GM18511 (cell line): ENCODE measurements at regions not wholly inside any gene's neighbourhood (a gene's known extent, or its start where the extent isn't known, plus 50 kb on each side); places are given as distances from the start of the nearest gene placed in this dataset.

Experiments used
- ATAC-seq: cut with Tn5 transposase; IDR thresholded peaks from one replicate; pipeline ENCODE4 v1.9.1; 2021; ENCODE audit warnings: mild to moderate bottlenecking, moderate library complexity; ENCODE audit not compliant: unreplicated experiment

DNA sequence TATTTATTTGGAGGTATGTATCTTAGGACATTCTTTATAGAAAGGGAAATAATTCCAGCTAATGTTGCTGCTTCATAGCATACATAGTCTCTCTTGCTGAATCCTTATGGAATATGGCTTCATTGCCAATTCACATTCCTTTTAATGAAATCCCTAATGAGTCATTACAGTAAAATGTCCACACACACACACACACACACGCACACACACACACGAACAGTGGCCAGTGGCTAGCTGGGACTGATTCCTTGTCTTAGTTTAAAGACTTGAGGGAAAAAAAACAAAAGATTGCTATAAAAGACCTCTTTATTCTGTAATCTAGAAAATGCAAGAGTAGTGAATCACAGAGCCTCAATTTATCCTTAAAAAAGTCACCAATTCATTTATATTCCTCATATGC is 301.6 kb downstream of the SLITRK6 start:
- no peak for ATAC-seq

DNA sequence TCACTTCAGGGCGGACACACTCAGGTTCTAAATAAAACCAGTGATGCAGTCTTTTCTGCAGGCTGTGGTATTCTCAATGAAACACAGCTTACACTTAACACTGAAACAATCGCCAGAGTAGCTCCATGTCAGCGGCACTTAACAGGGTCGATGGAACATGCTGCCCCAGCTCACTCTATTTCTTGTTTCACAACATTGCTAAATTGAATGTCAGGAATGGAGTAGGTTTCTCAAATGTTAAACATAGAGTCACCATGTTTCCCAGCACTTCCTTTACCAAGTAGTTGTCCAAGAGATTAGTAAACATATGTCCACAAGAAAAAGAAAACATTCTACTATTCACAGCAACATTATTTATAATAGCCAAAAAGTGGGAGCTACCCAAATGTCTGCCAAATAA is 306.9 kb downstream of the SLITRK6 start:
- ATAC-seq = no peak

DNA sequence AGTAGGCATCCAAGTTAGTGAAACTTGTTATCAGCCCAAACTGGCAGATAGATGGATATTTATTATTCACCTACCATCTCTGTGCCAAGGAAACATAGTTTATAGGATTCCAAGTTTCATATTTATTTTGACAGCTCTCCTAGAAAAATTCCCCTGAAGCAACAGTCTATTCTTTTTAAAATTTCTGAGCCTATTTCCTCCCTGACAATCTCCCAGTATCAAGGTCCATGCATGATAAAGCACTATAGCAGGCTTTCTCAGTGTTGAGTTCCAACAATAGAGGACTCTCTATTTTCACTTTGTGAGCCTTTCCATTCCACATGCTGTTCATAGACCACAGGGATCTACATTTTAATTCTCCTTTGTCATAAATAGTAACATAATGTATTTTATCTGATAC is 312.6 kb downstream of the SLITRK6 start:
- no peak for ATAC-seq

DNA sequence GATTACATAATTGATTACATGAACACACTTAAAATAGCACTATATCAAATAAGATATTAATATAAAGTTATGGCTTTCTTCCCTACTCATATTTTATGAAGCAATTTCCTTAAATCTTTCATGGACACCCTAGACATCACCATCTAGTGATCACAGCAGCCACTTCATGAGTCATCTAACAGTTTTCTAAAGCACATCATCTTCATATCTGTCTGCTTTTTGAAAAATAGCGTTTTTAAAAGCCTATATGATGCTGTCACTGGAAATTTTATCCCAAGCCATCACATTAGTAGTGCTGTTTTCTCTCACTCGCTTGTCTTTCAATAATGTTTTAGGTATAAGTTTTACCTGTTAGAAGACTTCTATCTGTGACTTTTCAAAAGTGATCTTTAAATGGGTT is 326.1 kb downstream of the SLITRK6 start:
- ATAC-seq = no peak

DNA sequence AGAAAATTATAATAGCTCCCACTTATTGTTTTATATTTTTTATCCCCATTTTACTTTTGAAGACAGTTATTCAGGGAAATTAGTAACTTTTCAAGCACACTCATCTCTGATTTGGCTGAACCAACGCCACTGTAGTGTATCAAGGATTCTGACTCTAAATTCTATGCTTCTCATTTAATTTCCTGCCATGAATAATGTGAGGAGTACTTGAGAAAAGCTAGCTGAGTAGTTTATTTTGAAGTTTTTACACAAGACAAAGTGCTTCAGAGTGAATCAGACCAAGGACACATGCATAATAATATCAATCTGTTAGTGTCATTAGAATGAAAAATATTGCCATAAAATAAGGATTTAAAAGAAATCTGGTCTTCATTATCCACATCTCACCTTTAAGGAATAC is 329.9 kb downstream of the SLITRK6 start:
- ATAC-seq = no peak

- no peak for ATAC-seq
Observed at GRCh38 chr13:85462792-85463425, 336.3 kb downstream of the SLITRK6 start.

DNA sequence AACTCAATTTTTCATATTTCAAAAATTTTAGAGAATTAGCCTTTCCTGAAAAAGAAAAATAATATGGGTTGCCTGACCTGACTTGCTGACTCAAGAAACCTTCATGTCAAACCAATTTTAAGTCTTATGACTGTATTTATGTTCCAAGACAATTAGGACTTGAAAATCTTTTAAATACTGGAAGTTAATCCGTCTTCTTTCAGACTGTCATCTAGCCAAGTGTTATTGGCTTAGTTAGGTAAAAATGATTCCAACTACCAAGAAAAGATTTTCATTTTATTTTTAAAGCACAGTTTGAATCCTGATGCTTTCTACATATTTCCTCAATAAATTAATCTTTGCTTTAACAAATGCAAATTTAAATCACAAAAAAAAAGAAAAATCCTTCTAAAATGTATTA is 337.6 kb downstream of the SLITRK6 start:
- ATAC-seq = no peak

DNA sequence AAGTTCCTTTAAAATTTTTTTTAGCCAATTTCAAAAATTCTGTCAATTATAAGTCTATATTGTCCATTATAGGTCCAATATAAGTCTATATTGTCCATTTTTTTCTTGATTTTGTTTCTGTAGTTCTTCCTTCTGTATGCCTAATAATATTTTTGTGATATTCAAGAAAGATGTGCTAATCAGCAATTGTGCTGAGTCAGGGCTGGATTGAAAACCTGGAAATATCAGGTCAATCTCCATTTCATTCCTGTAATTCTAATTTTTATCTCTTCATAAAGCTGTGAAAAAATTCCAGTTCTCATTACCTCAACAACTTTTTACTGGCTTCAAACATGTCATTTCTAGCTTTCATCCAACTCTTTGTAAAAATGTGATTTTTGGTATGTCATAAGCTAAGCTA is 353.7 kb downstream of the SLITRK6 start:
- ATAC-seq = no peak

GRCh38 chr13:85441975-85442374 is 357.2 kb downstream of the SLITRK6 start:
- ATAC-seq = no peak

GRCh38 chr13:85441364-85441763 is 357.9 kb downstream of the SLITRK6 start:
- ATAC-seq = no peak

GRCh38 chr13:85436029-85436428 is 363.2 kb downstream of the SLITRK6 start:
- no peak for ATAC-seq

- no peak for ATAC-seq
Observed at GRCh38 chr13:85434927-85435326, 364.3 kb downstream of the SLITRK6 start.

- no peak for ATAC-seq
Observed at GRCh38 chr13:85432881-85433280, 366.3 kb downstream of the SLITRK6 start.

- ATAC-seq = no peak
Observed at GRCh38 chr13:85431720-85432119, 367.5 kb downstream of the SLITRK6 start.

- ATAC-seq = no peak
Observed at GRCh38 chr13:85430216-85430794, 368.9 kb downstream of the SLITRK6 start.

DNA sequence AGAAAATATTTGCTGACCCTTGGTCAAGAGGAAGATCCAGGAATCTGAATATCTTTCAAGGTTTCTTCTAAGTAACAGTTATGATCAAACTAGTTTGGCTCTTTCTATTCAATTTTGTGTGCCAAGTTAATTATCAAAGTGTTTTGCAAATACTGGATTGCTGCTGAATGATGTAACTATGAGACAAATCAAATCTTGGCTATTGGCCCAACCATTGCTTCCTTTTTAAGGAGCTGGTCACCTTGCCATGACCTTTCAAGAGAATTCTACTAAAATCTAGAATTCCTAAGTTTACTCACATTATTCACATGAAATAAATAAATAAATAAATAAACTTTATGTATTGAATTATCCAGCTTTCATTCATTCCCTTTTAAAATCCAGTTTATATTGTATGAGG is 371.8 kb downstream of the SLITRK6 start:
- ATAC-seq = no peak

GRCh38 chr13:85420136-85420535 is 379.1 kb downstream of the SLITRK6 start:
- no peak for ATAC-seq

- no peak for ATAC-seq
Observed at GRCh38 chr13:85419611-85420010, 379.6 kb downstream of the SLITRK6 start.

GRCh38 chr13:85417807-85418206 is 381.4 kb downstream of the SLITRK6 start:
- no peak for ATAC-seq

- no peak for ATAC-seq
Observed at GRCh38 chr13:85413664-85414063, 385.6 kb downstream of the SLITRK6 start.

- no peak for ATAC-seq
Observed at GRCh38 chr13:85412448-85412847, 386.8 kb downstream of the SLITRK6 start.

- ATAC-seq = no peak
Observed at GRCh38 chr13:85411591-85411990, 387.6 kb downstream of the SLITRK6 start.

DNA sequence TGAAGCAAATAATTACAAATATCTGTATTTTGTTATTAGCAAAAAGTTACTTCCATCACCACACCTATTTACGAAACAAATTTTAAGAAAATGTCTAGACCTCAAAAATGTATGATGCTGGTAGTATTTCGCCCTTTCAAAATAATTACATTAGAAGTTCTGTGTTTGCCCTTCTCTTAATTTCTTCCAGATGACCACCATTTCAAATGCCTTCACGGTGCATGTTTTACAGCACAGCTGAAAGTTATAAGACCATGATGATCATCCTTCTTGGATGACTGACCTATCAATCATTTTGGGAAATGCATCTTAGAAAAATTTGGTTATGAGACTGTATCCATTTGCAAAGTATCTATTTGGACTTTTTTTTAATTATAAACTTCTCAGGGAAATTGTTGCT is 390.8 kb downstream of the SLITRK6 start:
- ATAC-seq = no peak
